HG03196 (cell line): ENCODE measurements at regions not wholly inside any gene's neighbourhood (a gene's known extent, or its start where the extent isn't known, plus 50 kb on each side); places are given as distances from the start of the nearest gene placed in this dataset.

Experiments used
- ATAC-seq: cut with Tn5 transposase; IDR thresholded peaks from one replicate; pipeline ENCODE4 v1.9.1; 2021; ENCODE audit not compliant: unreplicated experiment

DNA sequence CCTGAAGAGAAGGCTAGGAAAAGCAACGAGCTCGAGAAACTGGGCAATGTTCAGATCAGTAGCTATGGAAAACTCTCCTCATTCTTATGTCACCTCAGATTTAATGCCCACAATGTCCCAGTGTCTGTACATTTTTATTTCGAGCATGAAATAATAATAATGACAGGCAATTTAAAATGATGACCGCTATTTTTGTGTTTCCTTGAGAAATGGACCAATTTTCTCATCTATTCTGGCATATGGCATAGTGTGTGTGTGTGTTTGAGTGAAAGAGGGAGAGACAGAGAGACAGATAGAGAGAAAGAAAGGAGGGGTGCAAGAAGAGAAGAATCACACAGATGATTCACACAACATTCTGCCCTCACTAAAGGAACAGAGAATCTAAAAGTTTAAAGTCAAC, 119.1 kb upstream of the C1orf21 start:
- no peak for ATAC-seq

DNA sequence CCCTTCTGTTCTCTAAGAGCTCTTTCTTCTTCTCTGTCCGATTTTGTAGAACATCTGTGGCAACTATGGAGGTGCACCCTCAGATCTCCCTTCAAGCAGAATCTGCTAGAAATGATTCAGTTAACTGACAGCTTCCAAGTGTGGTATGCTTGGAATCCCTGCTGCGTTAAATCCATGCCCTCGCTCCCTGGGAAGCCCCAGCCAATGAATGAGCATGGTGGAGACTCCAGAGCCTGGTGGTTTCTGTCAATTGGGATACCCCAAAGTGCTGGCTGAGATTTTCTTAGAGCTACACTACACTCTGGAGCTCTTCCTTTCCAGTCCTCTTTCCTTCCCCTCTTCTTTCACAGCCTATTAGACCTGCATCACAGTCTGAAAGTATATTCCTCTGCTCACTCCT, 116.3 kb upstream of the C1orf21 start:
- ATAC-seq = no peak

DNA sequence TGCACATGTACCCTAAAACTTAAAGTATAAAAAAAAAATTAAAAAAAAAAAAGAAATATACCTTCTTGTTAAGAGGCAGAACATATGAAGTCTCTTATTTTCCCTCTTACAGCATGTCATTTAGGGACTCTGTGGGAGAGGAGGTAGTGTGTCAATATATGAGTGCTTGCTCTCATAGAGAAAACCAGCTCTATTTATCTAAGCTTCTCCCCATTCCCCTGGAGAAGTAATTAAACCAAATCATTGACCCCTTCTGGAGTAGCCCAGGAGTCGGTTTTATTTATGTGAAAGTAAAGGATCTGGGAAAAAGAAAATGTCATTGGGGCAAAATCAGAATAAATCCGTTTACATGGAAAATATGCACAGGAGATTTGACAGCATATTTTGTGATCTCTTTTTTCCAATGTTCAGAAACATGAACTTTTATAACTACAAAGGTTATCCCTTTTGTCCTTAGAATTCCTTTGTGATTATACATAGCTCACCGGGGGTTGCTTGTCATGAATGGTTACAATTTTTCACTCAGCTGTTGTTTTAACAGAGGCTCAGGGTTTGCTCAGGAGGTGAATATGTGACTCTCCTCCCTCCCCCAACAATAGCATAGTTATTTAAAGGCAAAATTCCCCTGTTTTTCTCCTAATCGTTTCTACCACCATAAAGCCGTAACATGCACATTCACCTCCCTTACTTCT, 114.5 kb upstream of the C1orf21 start:
- no peak for ATAC-seq

DNA sequence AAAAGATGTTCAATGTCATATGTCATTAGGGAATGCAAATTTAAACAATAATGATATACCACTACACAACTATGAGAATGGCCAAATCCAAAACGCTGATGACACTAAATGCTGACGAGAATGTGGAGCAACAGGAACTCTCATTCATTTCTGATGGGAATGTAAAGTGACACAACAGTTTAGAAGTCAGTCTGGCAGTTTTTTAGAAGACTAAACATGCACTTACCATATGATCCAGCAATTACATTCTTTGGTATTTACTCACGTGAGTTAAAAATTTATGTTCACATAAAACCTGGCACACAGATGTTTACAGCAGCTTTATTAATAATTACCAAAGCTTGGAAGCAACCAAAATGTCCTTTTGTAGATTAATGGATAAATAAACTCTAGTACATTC, 110.4 kb upstream of the C1orf21 start:
- no peak for ATAC-seq

DNA sequence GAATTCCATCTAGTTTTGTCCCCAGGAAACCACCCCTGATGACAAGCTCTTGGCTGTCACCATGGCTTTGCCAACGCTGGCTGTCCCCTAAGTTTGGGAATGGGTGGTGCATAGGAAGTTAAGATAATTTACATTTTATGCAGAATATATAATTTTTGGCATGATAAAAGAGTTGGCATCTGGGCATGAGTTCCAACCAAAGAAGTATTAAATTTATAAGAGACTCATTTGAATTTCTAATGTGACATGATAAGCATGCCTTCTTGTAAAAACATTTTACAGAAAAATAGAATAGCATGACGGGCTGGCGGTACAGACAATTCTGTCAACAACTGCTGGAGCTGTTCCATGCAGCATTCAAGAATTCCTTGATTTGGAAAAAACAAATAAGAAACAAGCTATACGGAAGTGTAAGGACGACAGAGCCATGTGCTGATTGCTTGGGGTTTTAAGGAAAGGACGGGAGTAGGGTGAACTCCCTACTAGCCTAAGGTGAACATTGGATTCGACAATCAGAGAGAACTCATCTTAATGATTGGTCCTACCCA, 106.8 kb upstream of the C1orf21 start:
- ATAC-seq = no peak

DNA sequence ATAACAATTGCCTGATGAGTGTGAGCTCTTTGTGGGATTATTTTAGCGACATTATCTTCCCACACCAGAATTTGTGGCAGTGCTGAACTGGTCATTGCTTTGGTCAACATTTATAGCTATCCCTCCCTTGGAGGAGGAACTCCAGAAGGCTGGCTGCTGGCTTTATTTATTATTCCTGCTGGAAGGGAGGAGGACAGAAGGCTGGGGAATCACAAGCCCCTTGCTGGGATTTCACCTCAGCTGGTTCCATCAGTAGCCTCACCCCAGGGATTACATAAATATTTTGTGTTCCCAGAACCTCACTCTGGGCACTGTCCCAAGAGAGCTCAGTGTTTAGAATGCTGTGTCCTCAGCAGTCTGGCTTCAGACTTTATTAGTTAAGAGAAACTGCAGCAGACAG, 102.8 kb upstream of the C1orf21 start:
- no peak for ATAC-seq

DNA sequence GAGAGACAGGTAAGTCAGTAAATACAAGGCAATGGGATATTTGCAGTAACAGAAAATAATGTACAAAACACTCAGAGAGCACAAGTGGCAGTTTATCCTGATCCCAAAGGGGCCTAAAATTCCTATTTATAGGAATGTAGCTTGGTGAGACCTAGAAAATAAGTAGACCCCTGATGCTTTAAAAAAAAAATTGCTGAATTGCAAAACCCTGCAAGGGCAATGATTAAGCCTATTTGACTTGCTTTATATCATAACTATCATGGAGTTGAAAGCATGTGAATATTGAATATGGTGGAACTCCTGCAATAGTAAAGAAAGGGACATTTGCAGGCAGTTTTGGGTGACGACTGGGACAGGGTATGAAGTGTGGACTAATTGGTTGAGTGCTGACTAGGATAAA, 101.9 kb upstream of the C1orf21 start:
- no peak for ATAC-seq

DNA sequence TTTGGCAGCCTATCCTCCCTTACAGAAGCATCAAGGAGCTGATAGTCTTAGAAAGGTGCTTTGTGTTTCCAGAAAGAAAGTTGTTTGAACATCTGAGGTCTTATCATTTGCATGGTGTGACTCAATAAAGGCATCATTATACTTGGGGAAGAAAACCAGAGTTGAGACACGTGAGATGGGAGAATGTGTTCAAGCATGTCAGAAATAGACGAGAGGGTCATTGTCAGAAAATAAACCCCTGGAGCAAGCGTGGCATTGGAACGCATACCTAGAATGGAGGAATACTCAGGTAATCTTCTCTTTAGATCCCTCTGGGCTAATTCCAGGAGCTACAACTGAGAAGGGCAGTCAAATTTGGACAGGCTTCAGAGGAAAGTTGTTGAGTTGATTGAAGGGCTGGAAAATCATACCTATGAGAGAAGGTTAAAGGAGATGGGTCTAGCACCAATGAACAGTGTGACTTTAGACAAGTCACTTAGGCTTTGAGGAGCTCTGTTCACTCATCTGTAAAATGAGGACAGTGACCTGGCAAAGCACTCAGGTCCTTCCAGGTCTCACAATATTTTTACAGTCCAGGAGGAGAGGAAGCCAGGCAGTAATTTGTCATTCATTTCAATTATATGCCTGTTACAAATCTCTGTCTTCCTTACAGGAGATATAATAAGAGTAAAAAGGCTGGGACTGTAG, 101.3 kb upstream of the C1orf21 start:
- ATAC-seq = no peak

DNA sequence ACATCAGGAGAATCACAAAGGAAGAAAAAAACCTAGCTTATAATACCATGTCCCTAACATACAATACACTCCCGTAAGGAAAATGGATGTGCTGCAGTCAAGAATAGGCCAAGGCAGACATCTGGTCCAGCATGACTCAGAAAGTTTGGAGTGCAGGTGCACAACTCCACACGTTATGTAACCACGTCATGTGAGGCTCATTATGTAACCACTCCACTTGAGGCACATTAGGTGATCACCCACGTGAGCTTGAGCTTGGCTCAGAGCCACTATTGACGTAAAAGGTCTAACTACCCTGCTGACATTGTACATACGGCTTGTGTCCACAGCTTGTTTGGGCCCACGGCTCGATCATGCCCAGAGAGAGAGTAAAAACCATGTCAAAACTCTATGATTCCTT, 99.8 kb upstream of the C1orf21 start:
- no peak for ATAC-seq

DNA sequence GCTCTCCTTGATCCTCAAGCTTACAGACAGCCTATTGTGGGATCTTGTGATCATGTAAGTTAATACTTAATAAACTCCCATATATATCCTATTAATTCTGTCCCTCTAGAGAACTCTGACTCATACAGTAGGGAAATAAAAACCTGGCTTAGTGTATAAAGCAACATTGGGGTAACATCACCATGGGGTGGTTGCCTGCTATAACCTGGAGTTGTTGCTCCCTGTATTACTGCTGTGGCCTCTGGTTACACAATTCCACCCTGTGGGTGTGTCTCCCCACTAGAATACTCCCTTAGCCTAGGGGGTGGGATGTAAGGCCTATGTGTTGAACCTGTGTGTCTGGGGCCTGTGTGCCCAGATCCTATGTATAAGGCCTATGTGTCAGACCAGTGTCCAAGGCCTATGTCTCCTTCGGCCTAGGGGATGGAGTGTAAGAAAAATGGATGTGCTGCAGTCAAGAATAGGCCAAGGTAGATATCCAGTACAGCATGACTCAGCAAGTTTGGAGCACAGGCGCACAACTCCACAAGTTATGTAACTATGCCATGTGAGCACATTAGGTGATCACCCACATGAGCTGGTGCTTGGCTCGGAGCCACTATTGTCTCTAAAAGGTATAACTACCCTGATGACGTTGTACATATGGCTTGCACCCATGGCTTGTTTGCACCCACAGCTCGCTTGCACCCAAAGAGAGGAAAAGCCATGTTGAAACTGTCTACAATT, 96.8 kb upstream of the C1orf21 start:
- no peak for ATAC-seq

DNA sequence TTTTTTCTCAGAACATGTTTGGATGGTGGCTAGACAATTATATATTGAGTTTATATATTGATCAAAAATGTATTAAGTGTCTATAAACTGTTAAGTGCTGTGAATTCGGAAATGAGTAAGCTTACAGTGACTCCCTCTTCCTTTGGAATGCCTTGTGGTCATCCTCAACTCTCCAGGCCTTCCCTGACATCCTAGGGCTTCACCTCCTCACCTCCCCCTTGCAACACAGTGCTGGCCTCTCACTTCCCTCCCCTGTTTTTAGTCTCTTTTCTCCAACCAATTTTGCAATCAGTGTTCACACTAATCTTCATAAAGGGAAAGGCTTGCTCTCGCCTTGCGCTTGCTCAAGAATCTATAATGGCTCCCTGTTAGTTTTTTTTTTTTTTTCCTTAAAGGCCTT, 95.1 kb upstream of the C1orf21 start:
- ATAC-seq = no peak

DNA sequence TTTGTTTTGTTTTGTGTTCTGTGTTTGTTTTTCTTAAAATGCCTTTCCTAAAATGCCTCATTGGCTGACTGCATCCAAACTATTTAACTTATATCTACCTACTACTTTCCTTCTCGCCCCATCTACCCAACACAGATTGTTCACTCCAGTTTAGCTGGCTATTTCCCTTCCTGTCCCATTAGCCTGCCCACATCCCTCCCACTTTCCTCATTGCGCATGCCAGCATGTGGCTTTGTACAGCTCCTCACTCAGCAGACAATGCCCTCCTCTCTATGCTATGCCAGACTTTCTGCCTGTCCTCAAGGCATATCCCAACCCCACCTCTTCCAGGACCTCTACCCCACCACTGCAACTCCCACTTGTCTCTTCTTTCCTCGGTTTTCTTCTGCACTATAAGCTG, 94.7 kb upstream of the C1orf21 start:
- ATAC-seq = no peak

DNA sequence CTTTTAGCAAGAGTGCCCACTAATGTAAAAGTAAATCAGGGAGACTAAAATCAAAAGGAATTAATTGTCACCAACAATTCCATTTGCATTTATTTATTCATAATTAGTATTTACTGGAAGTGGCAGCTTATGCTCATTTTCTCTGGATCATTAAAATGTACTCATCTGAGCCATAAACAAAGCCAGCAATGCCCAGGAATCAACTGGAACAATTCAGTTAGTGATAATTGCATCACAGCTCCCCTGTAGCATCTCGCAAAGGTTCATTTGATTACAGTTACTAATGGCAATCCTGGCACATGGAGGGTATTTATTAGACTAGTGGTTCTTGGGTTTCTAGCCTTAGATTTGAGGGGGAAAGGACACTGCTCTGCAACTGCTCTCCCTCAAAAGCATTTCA, 92.7 kb upstream of the C1orf21 start:
- no peak for ATAC-seq

DNA sequence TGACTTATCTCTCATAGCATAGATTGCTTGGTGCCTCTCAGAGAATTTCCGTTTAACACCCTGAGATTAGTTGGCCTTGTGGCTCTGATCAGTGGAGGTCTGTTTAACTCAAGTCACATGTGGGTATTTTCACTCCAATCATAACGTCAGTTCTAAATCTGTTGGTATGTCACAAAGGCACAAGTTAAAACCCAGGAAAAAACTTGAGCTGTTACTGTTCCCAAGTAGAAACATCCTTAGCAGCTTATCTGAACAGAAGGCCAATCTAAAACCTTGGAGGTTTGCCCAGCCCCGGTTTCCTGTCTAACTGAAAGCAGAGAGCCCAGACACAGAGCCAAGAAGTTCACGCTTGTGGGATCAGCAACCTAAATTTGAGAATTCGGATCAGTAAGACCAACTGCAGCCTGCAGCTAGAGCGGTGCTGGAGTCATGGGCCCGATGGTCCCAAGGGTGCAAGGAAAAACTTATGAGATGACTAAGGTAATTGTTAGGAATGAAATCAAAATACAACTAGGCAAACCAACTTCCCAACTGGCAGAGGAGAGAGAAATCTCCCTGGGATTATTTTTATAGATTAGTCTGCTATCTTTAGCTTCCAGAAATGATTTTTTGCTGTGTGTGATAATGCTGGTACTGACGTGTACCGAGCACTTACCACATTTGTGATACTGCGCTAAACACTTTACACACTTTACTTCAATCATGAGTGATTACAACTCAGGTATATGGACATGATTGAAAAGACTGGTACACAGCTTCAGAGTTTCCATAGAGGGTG, 90.2 kb upstream of the C1orf21 start:
- no peak for ATAC-seq

DNA sequence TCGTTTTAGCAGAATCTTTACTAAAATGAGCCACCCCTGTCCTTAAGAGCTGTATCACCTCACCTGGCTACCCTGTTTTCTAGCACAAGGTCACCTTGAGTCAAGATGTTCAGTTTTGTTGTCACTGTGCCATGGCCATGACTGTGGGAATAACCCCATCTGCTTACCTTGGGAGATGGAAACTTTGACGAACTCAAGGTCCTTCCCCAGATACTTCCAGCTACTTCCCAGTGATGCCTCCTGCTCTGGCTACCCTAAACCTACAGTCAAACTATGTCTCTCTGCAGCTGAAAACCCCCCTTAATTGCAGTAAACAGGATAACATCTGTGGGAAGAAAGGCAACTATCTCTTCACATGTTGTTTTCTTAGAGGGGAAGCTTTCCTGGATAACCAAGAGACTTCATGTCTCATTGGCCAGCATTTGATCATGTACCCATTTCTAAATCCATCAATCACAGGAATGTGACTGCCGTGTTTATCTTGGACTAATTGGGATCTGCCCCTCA, 89.5 kb upstream of the C1orf21 start:
- ATAC-seq = no peak

DNA sequence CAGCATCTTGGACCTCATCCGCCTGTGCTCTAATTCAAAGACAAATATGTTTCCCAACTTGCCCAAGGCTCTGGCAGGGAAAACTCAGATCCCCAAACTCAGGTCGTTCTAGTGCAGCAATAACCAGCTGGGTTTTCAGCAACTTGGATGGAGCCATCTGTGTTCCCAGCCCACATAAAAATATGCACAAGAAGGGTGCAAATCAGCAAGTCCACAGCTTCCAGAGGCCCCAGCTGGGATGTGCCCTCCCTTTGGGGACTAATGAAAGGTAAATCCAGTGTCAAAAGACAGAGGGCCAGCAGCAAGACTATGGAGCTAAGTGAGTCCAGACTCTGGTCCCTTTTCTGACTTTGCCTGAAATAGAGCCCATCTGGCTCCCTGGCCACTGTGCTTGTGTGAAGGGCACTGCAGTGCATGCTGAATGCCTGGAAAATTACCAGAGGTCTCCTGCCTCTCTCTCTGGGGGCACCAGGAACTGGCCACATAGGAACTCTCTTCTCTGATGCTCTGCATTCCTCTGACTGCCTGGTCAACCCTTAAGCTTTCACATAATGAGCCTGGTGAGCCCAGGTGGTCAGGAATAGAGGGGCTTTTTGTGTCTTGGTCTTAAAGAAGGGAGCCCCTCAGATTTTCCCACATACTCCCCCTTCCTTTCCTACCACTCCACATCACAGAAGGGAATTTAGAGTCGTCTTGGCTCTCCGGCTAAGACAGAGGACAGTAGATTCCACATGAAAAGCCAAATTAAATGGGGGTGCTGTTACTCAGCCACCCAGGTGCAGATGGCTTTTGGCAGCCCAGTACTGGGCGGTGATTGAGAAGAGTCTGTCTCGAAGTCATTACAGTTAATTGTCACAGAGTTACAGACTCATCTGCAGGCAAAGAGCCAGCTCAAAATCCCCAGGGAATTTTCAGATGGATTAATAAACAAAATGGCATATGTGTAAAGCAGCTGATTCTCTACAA, 88.1 kb upstream of the C1orf21 start:
- no peak for ATAC-seq

DNA sequence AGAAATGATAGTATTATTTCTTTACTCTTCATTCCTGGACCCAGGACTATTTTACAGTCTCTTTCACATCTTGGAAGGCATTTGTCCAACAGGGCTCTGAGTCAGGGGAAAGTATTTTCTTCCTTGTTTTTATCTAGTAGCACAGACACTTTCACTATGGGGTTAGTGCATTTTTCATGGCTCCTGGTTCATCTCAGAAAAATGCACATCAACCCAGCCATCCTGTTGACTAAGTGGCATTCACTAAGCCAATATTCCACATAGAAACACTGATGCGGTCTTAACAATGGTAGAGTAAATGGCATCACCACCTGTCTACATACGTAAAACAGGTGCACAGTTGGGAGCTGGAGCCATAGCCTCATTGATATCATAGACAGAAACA, 87.4 kb upstream of the C1orf21 start:
- no peak for ATAC-seq

DNA sequence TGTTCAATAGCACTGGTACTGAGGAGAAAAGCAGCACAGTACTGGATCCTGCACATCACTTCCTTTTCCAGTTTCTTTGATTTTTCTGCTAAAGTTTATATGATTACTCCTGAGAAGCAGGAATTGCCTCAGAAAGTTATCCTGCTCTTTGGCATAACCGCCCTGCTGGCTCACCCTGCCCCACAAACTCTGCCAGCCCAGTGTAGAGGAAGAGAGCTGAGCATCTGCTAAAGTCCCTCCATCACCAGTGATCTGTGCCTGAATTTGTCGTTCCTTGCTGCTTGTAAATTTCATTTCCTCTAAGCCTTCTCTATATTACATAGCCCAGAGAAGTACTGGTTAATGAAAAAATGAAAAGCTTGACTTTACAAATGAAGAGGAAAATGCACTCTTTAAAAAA, 87.0 kb upstream of the C1orf21 start:
- ATAC-seq = no peak

DNA sequence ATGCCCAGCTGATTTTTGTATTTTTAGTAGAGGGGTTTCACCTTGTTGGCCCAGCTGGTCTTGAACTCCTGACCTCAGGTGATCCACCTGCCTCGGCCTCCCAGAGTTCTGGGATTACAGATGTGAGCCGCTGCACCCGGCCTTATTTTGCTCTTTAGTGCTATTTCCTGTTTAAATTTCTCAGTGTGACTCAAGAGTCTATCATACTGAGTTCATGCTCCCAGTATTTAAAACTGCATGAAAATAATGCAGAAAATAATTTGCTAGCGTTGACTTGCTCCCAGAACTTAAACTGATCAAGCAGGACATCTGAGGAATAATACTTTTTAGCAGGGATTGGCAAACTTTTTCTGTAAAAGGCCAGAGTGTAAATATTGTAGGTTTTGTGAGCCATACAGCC, 86.4 kb upstream of the C1orf21 start:
- ATAC-seq = no peak

DNA sequence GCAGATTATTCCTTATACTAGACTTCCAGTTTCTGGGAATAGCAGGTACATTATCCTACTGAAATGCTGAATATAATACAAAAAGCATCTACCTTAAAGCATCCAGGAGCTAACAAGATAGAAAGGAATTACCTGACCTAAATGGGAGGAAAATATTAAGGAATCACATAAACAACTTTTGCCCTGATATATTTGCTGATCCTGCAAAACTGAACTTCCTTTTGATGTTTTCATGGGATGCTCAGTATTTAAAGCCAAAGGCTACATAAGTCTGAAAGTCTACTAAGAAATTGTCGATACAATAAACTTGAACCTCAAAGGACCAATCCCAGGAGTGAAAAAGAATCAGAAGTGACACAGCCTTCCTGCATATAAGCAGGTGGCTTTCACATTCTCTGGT, 85.6 kb upstream of the C1orf21 start:
- no peak for ATAC-seq
